HG03066 (cell line): ENCODE measurements at regions not wholly inside any gene's neighbourhood (a gene's known extent, or its start where the extent isn't known, plus 50 kb on each side); places are given as distances from the start of the nearest gene placed in this dataset.
A peak's percentile ranks its signal among the peaks of the same experiment; 100 is the strongest.
"Not testable (repeated sequence)": the region's sequence is repeated elsewhere in the genome, so short reads cannot be mapped to it uniquely, and the experiment has no call there.

Source experiments
- ATAC-seq: cut with Tn5 transposase; IDR thresholded peaks from one replicate; pipeline ENCODE4 v1.9.1; 2021; ENCODE audit warnings: low read depth; ENCODE audit not compliant: unreplicated experiment

DNA sequence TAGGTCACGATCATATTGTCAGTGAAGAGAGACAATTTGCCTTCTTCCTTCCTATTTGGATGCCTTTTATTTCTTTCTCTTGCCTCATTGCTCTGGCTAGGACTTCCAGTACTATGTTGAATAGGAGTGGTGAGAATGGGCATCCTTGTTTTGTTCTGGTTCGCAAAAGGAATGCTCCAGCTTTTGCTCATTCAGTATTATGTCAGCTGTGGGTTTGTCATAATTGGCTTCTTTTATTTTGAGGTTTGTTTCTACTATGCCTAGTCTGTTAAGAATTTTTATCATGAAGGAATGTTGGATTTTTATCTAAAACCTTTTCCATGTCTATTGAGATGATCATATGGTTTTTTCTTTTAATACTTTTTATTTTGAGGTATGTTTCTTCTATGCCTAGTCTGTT is 152.3 kb upstream of the MAD2L1 start:
- ATAC-seq: no peak

GRCh38 chr4:120215350-120215749 is 148.7 kb upstream of the MAD2L1 start:
- ATAC-seq: no peak

- ATAC-seq: no peak
Observed at GRCh38 chr4:120211408-120212015, 144.9 kb upstream of the MAD2L1 start.

DNA sequence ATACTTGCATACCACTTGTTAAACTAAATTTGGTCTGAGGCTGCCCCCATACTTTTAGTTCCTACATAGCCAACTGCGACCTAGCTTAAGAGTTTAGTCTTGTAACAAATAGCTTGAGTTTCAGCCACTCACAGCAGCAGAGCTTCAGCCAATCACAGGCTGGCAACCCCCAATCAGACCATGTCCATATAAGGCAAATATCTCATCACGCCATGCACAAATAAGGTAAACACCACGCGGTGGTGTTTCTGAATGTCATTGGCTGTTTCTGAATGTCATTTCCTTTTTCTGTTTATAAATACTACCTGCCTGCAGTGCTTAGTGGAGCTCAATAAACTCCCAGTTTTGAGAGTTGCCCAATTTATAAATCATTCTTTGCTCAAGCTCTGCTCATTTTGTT is 143.1 kb upstream of the MAD2L1 start:
- no peak for ATAC-seq

DNA sequence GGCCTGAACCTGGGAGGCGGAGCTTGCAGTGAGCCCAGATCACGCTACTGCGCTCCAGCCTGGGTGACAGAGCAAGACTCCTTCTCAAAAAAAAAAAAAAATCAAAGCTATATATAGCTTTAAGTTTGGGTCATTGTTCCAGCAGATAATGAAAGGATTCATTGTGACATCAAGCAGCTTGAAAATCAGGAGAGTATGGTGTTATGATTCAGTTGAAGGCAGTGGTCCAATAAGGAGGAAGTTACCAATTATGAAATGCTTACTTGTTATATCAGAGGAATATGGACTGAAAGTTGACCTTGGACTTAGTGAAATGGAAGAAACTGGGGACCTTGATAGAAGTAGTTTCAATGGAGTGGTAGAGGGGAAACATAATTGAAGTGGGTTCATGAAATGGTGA is 140.4 kb upstream of the MAD2L1 start:
- no peak for ATAC-seq

DNA sequence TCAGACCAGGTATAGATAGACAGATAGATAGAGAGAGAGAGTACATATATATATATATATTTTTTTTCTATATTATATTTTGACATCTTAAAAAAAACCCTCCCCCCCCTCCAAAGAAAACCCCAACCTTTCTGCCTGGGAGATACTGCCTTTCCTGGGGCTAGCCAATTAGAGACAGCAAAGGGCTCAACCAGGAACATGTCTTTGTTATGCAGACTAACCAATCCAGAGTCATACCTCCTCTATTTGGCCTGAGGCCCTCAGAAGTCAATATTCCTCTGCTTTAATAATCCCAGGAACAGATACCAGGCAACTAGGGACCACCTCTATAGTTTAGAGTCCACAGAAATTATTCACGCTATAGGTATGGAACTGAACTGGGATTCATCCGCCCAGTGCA is 135.6 kb upstream of the MAD2L1 start:
- no peak for ATAC-seq

DNA sequence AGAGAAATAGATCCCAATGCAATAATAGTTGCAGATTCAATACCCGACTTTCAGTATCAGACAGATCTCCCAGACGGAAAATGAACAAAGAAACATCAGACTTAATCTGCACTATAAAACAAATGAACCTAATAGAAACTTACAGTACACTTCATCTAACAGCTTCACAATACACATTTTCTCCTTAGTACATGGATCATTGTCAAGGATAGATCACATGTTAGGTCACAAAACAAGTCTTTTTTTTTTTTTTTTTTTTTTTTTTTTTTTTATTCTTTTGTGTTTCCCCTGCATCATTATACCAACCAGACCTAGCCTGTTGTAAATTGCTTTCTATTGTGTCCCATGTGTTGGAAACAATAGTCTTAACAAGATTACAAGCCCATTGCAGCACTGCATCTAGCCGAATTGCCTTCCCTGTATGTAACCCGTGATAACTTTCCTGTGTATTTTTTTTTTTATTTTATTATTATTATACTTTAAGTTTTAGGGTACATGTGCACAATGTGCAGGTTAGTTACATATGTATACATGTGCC is 134.0 kb upstream of the MAD2L1 start:
- ATAC-seq: not testable (repeated sequence)

DNA sequence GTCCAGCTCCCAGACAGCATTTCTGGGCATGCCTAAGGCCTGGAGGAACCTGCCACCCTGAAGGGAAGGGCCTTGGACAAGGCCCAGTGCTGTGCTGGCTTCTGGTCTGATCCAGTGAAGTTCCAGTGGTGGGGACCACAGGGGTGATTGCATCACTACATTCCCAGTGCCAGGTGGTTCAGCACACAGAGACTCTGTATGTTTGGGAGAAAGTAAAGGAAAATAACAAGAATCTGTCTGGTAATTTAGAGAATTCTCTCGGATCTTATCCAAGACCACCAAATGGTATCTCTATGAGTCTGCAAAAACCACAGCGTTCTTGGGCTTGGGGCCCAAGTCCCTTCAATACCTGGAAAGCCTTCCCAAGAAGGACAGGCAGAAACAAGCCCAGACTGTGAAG is 131.8 kb upstream of the MAD2L1 start:
- ATAC-seq: no peak

- no peak for ATAC-seq
Observed at GRCh38 chr4:120177603-120178002, 111.0 kb upstream of the MAD2L1 start.

DNA sequence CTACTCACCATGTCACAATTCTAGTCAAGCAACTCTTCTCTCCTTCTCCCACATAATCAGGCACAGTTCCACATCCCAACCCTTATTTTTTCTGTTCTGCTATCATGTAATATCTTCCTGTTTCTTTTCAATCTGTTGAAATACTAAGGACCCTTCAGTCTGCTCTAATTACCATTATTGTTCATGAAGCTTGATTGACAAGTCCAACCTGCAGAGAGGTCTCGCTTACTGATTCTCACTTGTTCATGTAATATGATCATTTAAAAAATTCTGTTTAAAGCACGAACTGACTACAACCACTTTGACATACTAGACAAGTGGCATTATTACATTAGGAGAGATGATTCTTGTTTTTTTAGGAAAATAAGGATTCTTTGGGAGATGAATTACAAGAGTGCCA is 108.6 kb upstream of the MAD2L1 start:
- no peak for ATAC-seq

GRCh38 chr4:120163895-120164294 is 97.2 kb upstream of the MAD2L1 start:
- no peak for ATAC-seq

GRCh38 chr4:120158841-120159463 is 92.3 kb upstream of the MAD2L1 start:
- no peak for ATAC-seq

DNA sequence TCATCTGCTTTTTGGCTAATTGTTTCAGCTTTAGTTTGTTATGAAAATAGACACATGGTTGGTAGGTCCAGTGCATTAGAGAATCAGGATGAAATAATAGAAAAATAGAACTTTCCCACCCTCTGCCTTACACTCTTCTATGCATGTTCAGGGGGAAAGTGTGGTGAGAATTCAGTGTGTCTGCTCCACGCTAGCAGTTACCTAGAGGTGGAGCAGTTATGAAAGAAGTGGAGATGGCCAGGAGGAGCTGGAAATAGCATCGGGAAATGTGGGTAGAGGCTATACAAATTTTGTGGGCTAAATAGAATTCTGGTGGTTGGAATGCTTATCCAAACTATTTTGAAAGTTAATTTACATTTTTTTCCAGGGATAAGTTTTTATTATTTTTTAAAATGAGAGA is 91.4 kb upstream of the MAD2L1 start:
- ATAC-seq: no peak

DNA sequence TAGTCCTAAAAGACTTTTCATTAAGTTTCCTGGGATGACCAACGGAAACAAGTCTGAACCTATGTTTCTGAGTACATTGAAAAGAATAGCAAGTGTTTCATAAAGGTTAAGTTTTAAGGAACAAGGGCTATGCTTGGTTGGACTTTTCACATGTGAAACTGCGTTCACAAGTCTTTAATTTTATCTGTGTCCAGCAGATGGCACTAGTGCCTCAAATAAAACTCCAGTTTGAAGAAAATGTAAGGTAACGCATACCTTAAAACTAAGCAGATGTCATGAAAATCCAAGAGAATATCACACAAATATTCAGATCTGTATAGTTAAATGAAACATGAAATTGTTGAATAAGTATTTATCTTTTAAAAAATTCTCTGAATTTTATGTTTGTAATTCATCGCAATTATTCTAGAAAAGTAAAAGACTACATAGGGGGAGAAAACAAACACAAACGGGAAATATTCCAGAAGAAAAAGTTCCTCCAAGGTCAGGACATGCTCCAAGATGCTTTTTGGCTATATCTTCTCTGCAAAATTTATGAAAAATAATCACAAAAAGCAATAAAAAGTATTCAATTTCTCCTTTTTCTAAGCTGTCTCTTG is 89.6 kb upstream of the MAD2L1 start:
- ATAC-seq: peak; percentile 81

- ATAC-seq: no peak
Observed at GRCh38 chr4:120155287-120155686, 88.6 kb upstream of the MAD2L1 start.

- no peak for ATAC-seq
Observed at GRCh38 chr4:120144634-120145033, 78.0 kb upstream of the MAD2L1 start.

DNA sequence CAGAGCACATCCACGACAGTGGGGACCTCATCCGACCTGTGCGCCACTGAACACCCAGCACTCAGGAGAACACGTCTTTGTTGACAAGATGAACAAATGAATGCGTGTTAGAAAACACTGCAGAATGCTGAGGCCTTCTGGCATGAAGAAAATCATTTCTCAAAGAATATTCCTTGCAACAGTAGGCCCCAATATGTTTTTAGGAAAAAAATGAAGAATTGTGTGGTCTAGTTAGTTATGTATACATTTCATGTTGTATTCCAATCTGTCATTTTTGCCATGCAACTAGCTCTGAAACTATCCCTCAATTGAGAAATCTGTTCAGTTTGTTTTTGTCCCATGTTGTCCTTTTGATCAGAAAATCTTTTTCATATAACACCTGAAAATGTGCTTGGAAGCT is 77.4 kb upstream of the MAD2L1 start:
- no peak for ATAC-seq

DNA sequence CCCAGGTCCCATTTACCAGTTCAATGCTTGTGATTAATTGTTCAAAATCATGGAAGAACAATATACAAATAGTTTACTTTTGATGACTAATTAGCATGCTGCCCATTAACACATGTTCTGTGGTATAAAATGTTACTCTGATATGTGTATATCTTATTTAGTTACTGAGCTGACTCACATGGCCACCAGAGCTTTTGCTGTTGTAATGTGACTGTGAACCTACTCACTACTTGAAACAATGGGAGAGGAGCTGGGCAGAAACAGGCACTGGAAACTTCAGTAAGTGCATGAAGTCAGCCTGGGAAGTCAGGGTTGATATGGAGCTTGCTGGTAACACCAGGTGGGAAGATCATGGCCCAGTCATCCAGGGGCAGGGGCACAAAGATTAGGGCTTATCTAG is 72.7 kb upstream of the MAD2L1 start:
- ATAC-seq: no peak

DNA sequence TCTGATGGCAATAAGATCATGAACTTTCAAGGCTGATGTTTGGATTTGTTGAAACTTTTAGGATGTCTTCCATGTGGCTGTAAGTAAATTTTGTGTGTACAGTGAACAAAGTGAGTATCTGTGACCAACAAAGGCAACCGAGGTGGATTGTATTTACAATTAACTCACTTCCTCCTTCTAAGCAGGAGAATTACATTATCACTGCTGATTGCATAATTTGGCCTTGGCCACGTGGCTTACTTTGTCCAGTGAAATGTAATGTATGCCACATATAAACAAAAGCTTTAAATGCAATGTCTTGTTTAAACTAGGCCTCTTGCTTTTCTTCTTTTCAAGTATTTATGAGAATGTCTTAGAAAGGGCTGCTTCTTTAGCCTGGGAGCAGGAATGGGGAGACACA is 66.3 kb upstream of the MAD2L1 start:
- no peak for ATAC-seq

- ATAC-seq: no peak
Observed at GRCh38 chr4:120130786-120131185, 64.1 kb upstream of the MAD2L1 start.
